SK-N-SH (cell line): ENCODE measurements at regions not wholly inside any gene's neighbourhood (a gene's known extent, or its start where the extent isn't known, plus 50 kb on each side); places are given as distances from the start of the nearest gene placed in this dataset.

Source experiments
- CTCF ChIA-PET: fragments of 300-600, 350-600 bp; formaldehyde crosslinking; extraction: SDS; loops from one replicate; lab custom pipeline; 2021; lab: Yijun Ruan, JAX
- POLR2A ChIA-PET: fragments of 350-600 bp; sonication (Branson Sonifier 250); formaldehyde crosslinking; extraction: SDS; loops from one replicate; lab custom pipeline; 2020; ENCODE audit warnings: antibody characterized with exemption, inconsistent platforms; lab: Yijun Ruan, JAX
- DNase-seq: peaks from one replicate; pipeline ENCODE4 v3.0.0; 2012
- H2AFZ ChIP-seq: fragments of 200-600 bp; sonication (generic); 2 replicates; pipeline ENCODE4 v1.8.1; 2016; ENCODE audit warnings: antibody characterized with exemption, mild to moderate bottlenecking, low read depth
- H3F3A ChIP-seq: fragments of 200-600 bp; sonication (generic); replicated peaks from 2 replicates; pipeline ENCODE3; 2016; ENCODE audit warnings: antibody characterized with exemption, mild to moderate bottlenecking; ENCODE audit not compliant: insufficient read depth
- H3K27ac ChIP-seq, 2 experiments: fragments of 200-500 bp in 1 of 2; fragments of 200-600 bp in 1 of 2; sonication (Bioruptor generic) in 1 of 2; sonication (generic), shearing (Covaris generic) in 1 of 2; 2 replicates each; pipeline versions ENCODE4 v1.5.1 to v1.6.1; 2014 to 2016; ENCODE audit warnings: low read depth in 2 of 2, inconsistent platforms in 1 of 2, low read length in 1 of 2, mild to moderate bottlenecking in 1 of 2, mixed read lengths in 1 of 2
- H3K27me3 ChIP-seq: fragments of 200-600 bp; sonication (generic), shearing (Covaris generic); 2 replicates; pipeline ENCODE4 v1.6.1; 2016; ENCODE audit warnings: mixed run types; ENCODE audit not compliant: insufficient read depth
- H3K36me3 ChIP-seq, 2 experiments: fragments of 200-500 bp in 1 of 2; fragments of 200-600 bp in 1 of 2; sonication (Bioruptor generic) in 1 of 2; sonication (generic) in 1 of 2; replicated peaks in 1 of 2; 2 replicates each; pipeline versions ENCODE3 to v1.5.1; 2014 to 2016; ENCODE audit warnings: low read length in 1 of 2, mild to moderate bottlenecking in 1 of 2; ENCODE audit not compliant: insufficient read depth in 2 of 2, control insufficient read depth in 1 of 2
- H3K4me1 ChIP-seq, 2 experiments: fragments of 200-500 bp in 1 of 2; fragments of 200-600 bp in 1 of 2; sonication (Bioruptor generic) in 1 of 2; sonication (generic), shearing (Covaris generic) in 1 of 2; 2 replicates each; pipeline versions ENCODE4 v1.5.1 to v1.6.1; 2014 to 2016; ENCODE audit warnings: low read depth in 1 of 2, low read length in 1 of 2, mixed run types in 1 of 2; ENCODE audit not compliant: insufficient read depth in 2 of 2, control insufficient read depth in 1 of 2
- H3K4me2 ChIP-seq: fragments of 200-600 bp; sonication (generic), shearing (Covaris generic); 2 replicates; pipeline ENCODE4 v1.6.1; 2017; ENCODE audit warnings: mixed run types
- H3K4me3 ChIP-seq, 2 experiments: fragments of 200-500 bp in 1 of 2; fragments of 200-600 bp in 1 of 2; sonication (Bioruptor generic) in 1 of 2; sonication (generic), shearing (Covaris generic) in 1 of 2; 2 replicates each; pipeline versions ENCODE4 v1.5.1 to v1.8.1; 2014 to 2016; ENCODE audit warnings: low read depth in 2 of 2, inconsistent platforms in 1 of 2, low read length in 1 of 2, mild to moderate bottlenecking in 1 of 2, mixed read lengths in 1 of 2, moderate library complexity in 1 of 2
- H3K79me2 ChIP-seq: fragments of 200-600 bp; sonication (generic); 2 replicates; pipeline ENCODE4 v1.8.1; 2017; ENCODE audit warnings: mild to moderate bottlenecking; ENCODE audit not compliant: insufficient read depth
- H3K9ac ChIP-seq: fragments of 200-600 bp; sonication (generic); 2 replicates; pipeline ENCODE4 v1.6.1; 2017; ENCODE audit warnings: mixed run types
- H3K9me2 ChIP-seq: fragments of 200-600 bp; sonication (generic); 2 replicates; pipeline ENCODE4 v1.6.1; 2017; ENCODE audit warnings: mixed run types
- H3K9me3 ChIP-seq: fragments of 200-600 bp; sonication (generic); 2 replicates; pipeline ENCODE4 v1.6.1; 2017; ENCODE audit warnings: mixed run types, mild to moderate bottlenecking, moderate library complexity
- H4K20me1 ChIP-seq: fragments of 200-600 bp; sonication (generic); 2 replicates; pipeline ENCODE4 v1.6.1; 2017; ENCODE audit warnings: mild to moderate bottlenecking, mixed run types; ENCODE audit not compliant: insufficient read depth
- CHD2 ChIP-seq: fragments of 150-350 bp; IDR thresholded peaks from 2 replicates; pipeline ENCODE4 v1.6.1; 2018; ENCODE audit warnings: low read length; ENCODE audit not compliant: partially characterized antibody
- CTCF ChIP-seq: fragments of 200-600 bp; sonication (generic); IDR thresholded peaks from 2 replicates; pipeline ENCODE4 v1.6.1; 2017; ENCODE audit warnings: antibody characterized with exemption, mild to moderate bottlenecking, moderate library complexity
- EP300 ChIP-seq, 2 experiments: IDR thresholded peaks; 2 replicates each; pipeline versions ENCODE4 v1.4.0 to v1.6.1; 2012; ENCODE audit warnings: borderline replicate concordance in 1 of 2, low read depth in 1 of 2, low read length in 1 of 2
- EZH2phosphoT487 ChIP-seq: fragments of 200-600 bp; sonication (generic); IDR thresholded peaks from 2 replicates; pipeline ENCODE4 v1.6.1; 2017; ENCODE audit warnings: low read depth, mixed run types, mild to moderate bottlenecking, antibody characterized with exemption, moderate library complexity, borderline replicate concordance
- IRF3 ChIP-seq: fragments of 150-350 bp; IDR thresholded peaks from 2 replicates; pipeline ENCODE4 v1.6.1; 2016; ENCODE audit warnings: mild to moderate bottlenecking, low read depth, low read length
- MXI1 ChIP-seq: IDR thresholded peaks from 2 replicates; pipeline ENCODE4 v1.6.1; 2012; ENCODE audit warnings: mild to moderate bottlenecking, low read depth, low read length, improper control_type of control experiment
- NFIC ChIP-seq: IDR thresholded peaks from 2 replicates; pipeline ENCODE4 v1.4.0; 2012; ENCODE audit warnings: borderline replicate concordance
- PBX3 ChIP-seq: IDR thresholded peaks from 2 replicates; pipeline ENCODE4; 2012
- SIN3A ChIP-seq: IDR thresholded peaks from 2 replicates; pipeline ENCODE4 v1.6.1; 2012; ENCODE audit warnings: low read depth, mild to moderate bottlenecking, low read length, moderate library complexity, borderline replicate concordance
- SMC3 ChIP-seq: IDR thresholded peaks from 2 replicates; pipeline ENCODE4 v1.6.1; 2012; ENCODE audit warnings: low read depth, low read length, improper control_type of control experiment
- TAF1 ChIP-seq: IDR thresholded peaks from 2 replicates; pipeline ENCODE4 v1.6.1; 2012; ENCODE audit warnings: low read depth, mild to moderate bottlenecking, low read length, moderate library complexity, borderline replicate concordance
- TCF12 ChIP-seq: IDR thresholded peaks from 2 replicates; pipeline ENCODE4 v1.4.0; 2012
- TEAD4 ChIP-seq: IDR thresholded peaks from 2 replicates; pipeline ENCODE4 v1.4.0; 2012; ENCODE audit warnings: mild to moderate bottlenecking, borderline replicate concordance; ENCODE audit not compliant: insufficient read depth
- YY1 ChIP-seq: IDR thresholded peaks from 2 replicates; pipeline ENCODE4 v1.4.0; 2012; ENCODE audit warnings: low read depth, mild to moderate bottlenecking
- WGBS: methylation state at CpG from one replicate; pipeline ENCODE4 v1.1.6; 2017; ENCODE audit warnings: low lambda C conversion rate; 5-methylcytosine and 5-hydroxymethylcytosine counted together

- peak; percentile 33; the same call in 1 of the 2 replicates for TF ChIP-seq CTCF
- TF ChIP-seq SMC3 = no peak
- no peak for TF ChIP-seq IRF3
- TF ChIP-seq EP300 (IDR thresholded peaks at IDR 0.05; ENCODE audit: borderline replicate concordance in 1 of 2, low read depth in 1 of 2, low read length in 1 of 2) = peak in 1 of 2 experiments; percentile 71; a peak in 1 of 4 replicates
- TF ChIP-seq CHD2 = no peak
- TF ChIP-seq TAF1 = no peak
- TF ChIP-seq NFIC = peak; percentile 87
- TF ChIP-seq TEAD4 = peak; percentile 22; the same call in 1 of the 2 replicates
- no peak for TF ChIP-seq EZH2phosphoT487
- TF ChIP-seq SIN3A = no peak
- peak; percentile 86 for TF ChIP-seq TCF12
- no peak for TF ChIP-seq YY1
Measured at GRCh38 chr2:45173513-45173912, 164.3 kb upstream of the SIX2 start (continued).

- TF ChIP-seq YY1 (no peak), PBX3 (peak; percentile 56), MXI1 (no peak)
- H3K4me2 ChIP-seq = 0 out of 2 replicates have a peak overlapping the region, but pooled peaks have one; percentile 0
- H4K20me1 ChIP-seq = no peaks in the 10 kb centered on the region
- no peak overlapping the region for H2AFZ ChIP-seq
- no peak for DNase-seq
- peaks cover 11 to 14% of the 10 kb centered on the region in 2 experiments for H3K4me1 ChIP-seq
- peak overlapping the region in 1 of 2 experiments; percentile 73; a peak in 3 of 4 replicates for H3K27ac ChIP-seq
- H3F3A ChIP-seq = peaks cover 25% of the 10 kb centered on the region
- ChIA-PET POLR2A (interaction anchor here (0.5 kb wide), 1 partner anchor 438 kb away, joined by 4 read pairs; no protein-coding TSS in a partner anchor), CTCF (interaction anchor here (0.7 to 1.3 kb wide), 4 partner anchors 11 to 399 kb away, joined by 3 to 4 read pairs (median 3); no protein-coding TSS in a partner anchor)
- no peaks in the 10 kb centered on the region for H3K36me3 ChIP-seq
- no peak overlapping the region for H3K4me3 ChIP-seq
- no peaks in the 10 kb centered on the region for H3K9me2 ChIP-seq
- WGBS = 86% methylated on average over 2 of the region's 2 CpGs
- no peaks in the 10 kb centered on the region for H3K27me3 ChIP-seq
- 0 out of 2 replicates have a peak overlapping the region, but pooled peaks have one; percentile 1 for H3K9ac ChIP-seq
- H3K79me2 ChIP-seq = no peaks in the 10 kb centered on the region
- no peaks in the 10 kb centered on the region for H3K9me3 ChIP-seq
Measured at GRCh38 chr2:45172760-45173392, 163.6 kb upstream of the SIX2 start.
